HUDEP-2 (cell line): ENCODE measurements at regions not wholly inside any gene's neighbourhood (a gene's known extent, or its start where the extent isn't known, plus 50 kb on each side); places are given as distances from the start of the nearest gene placed in this dataset.
"Not testable (repeated sequence)": the region's sequence is repeated elsewhere in the genome, so short reads cannot be mapped to it uniquely, and the experiment has no call there.

Experiments used
- DNase-seq, 76 experiments: peaks; one replicate each; lab custom pipeline; 2025; ENCODE audit not compliant: unreplicated experiment in 76 of 76; lab: John Stamatoyannopoulos, UW

- DNase-seq: no peak
These were observed 226.7 kb upstream of the HNRNPA3 start for GRCh38 chr2:176985871-176986270.

GRCh38 chr2:176986487-176986886, 226.1 kb upstream of the HNRNPA3 start:
- no peak for DNase-seq

- no peak for DNase-seq
These were observed 221.2 kb upstream of the HNRNPA3 start for GRCh38 chr2:176991411-176991810.

- DNase-seq: no peak
These were observed 215.4 kb upstream of the HNRNPA3 start for GRCh38 chr2:176997074-176997791.

- no peak for DNase-seq
These were observed 214.8 kb upstream of the HNRNPA3 start for GRCh38 chr2:176997792-176998169.

GRCh38 chr2:176999301-176999700, 213.3 kb upstream of the HNRNPA3 start:
- no peak for DNase-seq

GRCh38 chr2:177000061-177000714, 212.4 kb upstream of the HNRNPA3 start:
- no peak for DNase-seq

GRCh38 chr2:177000715-177001072, 211.9 kb upstream of the HNRNPA3 start:
- no peak for DNase-seq

- DNase-seq: no peak
These were observed 211.3 kb upstream of the HNRNPA3 start for GRCh38 chr2:177001334-177001733.

GRCh38 chr2:177002983-177003382, 209.6 kb upstream of the HNRNPA3 start:
- DNase-seq: no peak

- not testable (repeated sequence) for DNase-seq
These were observed 204.9 kb upstream of the HNRNPA3 start for GRCh38 chr2:177007726-177008125.

- DNase-seq: not testable (repeated sequence)
These were observed 203.9 kb upstream of the HNRNPA3 start for GRCh38 chr2:177008662-177009061.

GRCh38 chr2:177010146-177010545, 202.4 kb upstream of the HNRNPA3 start:
- DNase-seq: no peak

- DNase-seq: no peak
These were observed 201.7 kb upstream of the HNRNPA3 start for GRCh38 chr2:177010861-177011260.

GRCh38 chr2:177014946-177015345, 197.6 kb upstream of the HNRNPA3 start:
- no peak for DNase-seq

- DNase-seq: no peak
These were observed 197.2 kb upstream of the HNRNPA3 start for GRCh38 chr2:177015356-177015923.

GRCh38 chr2:177020524-177021119, 192.0 kb upstream of the HNRNPA3 start:
- DNase-seq: no peak

- DNase-seq: no peak
These were observed 190.8 kb upstream of the HNRNPA3 start for GRCh38 chr2:177021706-177022343.

- no peak for DNase-seq
These were observed 187.8 kb upstream of the HNRNPA3 start for GRCh38 chr2:177024765-177025164.

- no peak for DNase-seq
These were observed 186.3 kb upstream of the HNRNPA3 start for GRCh38 chr2:177026253-177026652.

- DNase-seq: no peak
These were observed 185.6 kb upstream of the HNRNPA3 start for GRCh38 chr2:177026956-177027355.
